NB4 (cell line): ENCODE measurements at regions not wholly inside any gene's neighbourhood (a gene's known extent, or its start where the extent isn't known, plus 50 kb on each side); places are given as distances from the start of the nearest gene placed in this dataset.

ENCODE experiments used
- MAX ChIP-seq: IDR thresholded peaks from 2 replicates; pipeline ENCODE4 v1.6.1; 2011; ENCODE audit warnings: low read depth, low read length
- POLR2A ChIP-seq: IDR thresholded peaks from 2 replicates; pipeline ENCODE4 v1.6.1; 2011; ENCODE audit warnings: mild to moderate bottlenecking; ENCODE audit not compliant: insufficient read length; ENCODE audit errors: extremely low read depth

- no peak for TF ChIP-seq POLR2A
- TF ChIP-seq MAX, result no peak
Measured at GRCh38 chr2:71759060-71759459, 305.7 kb downstream of the DYSF start.
